ENCODE measurements at regions not wholly inside any gene's neighbourhood (a gene's known extent, or its start where the extent isn't known, plus 50 kb on each side); places are given as distances from the start of the nearest gene placed in this dataset.

DNA sequence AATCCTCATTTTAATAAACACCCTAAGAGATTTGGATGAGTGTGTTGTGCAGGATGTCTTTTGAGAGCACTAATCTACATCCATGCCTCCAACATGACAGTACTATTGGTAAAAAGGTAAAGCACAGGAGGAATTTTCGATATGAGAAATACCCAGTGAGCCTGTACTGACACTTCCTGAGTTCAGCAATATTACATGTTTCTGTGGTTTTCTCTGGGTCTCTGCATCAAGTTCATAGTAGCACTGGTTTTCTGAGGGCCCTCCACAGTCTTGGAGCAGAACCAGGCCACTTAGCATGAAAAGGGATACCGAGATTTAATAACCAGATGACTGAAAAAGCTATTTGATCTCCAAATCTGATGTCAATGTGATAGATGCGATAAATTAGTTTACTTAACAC is 524.1 kb downstream of the TMEM38B start:
- TF ChIP-seq, protein P1, sequence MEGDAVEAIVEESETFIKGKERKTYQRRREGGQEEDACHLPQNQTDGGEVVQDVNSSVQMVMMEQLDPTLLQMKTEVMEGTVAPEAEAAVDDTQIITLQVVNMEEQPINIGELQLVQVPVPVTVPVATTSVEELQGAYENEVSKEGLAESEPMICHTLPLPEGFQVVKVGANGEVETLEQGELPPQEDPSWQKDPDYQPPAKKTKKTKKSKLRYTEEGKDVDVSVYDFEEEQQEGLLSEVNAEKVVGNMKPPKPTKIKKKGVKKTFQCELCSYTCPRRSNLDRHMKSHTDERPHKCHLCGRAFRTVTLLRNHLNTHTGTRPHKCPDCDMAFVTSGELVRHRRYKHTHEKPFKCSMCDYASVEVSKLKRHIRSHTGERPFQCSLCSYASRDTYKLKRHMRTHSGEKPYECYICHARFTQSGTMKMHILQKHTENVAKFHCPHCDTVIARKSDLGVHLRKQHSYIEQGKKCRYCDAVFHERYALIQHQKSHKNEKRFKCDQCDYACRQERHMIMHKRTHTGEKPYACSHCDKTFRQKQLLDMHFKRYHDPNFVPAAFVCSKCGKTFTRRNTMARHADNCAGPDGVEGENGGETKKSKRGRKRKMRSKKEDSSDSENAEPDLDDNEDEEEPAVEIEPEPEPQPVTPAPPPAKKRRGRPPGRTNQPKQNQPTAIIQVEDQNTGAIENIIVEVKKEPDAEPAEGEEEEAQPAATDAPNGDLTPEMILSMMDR (IDR thresholded peaks at IDR 0.05; ENCODE audit: borderline replicate concordance, extremely low read depth, low read length, poor library complexity, severe bottlenecking), result no peak
- TF ChIP-seq EZH2 (IDR thresholded peaks at IDR 0.05; ENCODE audit: borderline replicate concordance, low read depth, low read length, severe bottlenecking), result no peak

Data from DND-41 (cell line).